Mucosa of descending colon (tissue), 3 donors: ENCODE measurements at regions not wholly inside any gene's neighbourhood (a gene's known extent, or its start where the extent isn't known, plus 50 kb on each side); places are given as distances from the start of the nearest gene placed in this dataset.

ENCODE experiments used
- ATAC-seq: fragments of 200-7000 bp; cut with Tn5 transposase; one replicate; pipeline ENCODE4 v1.9.1; 2020; ENCODE audit warnings: mild to moderate bottlenecking, moderate library complexity
- DNase-seq, 3 donors: peaks; one replicate each; pipeline ENCODE4 v3.0.0-alpha.2; 2020
- H3K36me3 ChIP-seq: fragments of 200-600 bp; one replicate; pipeline ENCODE4 v1.8.0; 2021; ENCODE audit warnings: low read depth, mild to moderate bottlenecking
- H3K4me1 ChIP-seq: fragments of 200-600 bp; one replicate; pipeline ENCODE4 v1.8.0; 2021; ENCODE audit warnings: low read depth, mild to moderate bottlenecking
- H3K4me3 ChIP-seq: fragments of 200-600 bp; one replicate; pipeline ENCODE4 v1.8.0; 2021; ENCODE audit warnings: mild to moderate bottlenecking
- H3K9me3 ChIP-seq: fragments of 200-600 bp; one replicate; pipeline ENCODE4 v1.8.0; 2021; ENCODE audit warnings: mild to moderate bottlenecking
- CTCF ChIP-seq: fragments of 200-600 bp; IDR thresholded peaks from one replicate; pipeline ENCODE4 v1.8.0; 2022; ENCODE audit warnings: antibody characterized with exemption, mild to moderate bottlenecking
- intact Hi-C, 2 donors: fragments of 100-400 bp; cut with DNase I in 1 of 2; cut with micrococcal nuclease in 1 of 2; formaldehyde crosslinking; loops; one replicate each; pipeline versions ENCODE4 v1.11.0 to v1.11.1; 2022; cut with DNase I, micrococcal nuclease
- donor health status: DM: no; HTN: no; CAD: no; lungs with moderate emphysema.
- donor health status: DM: no; HTN: no; CAD: no.
- donor health status: DM: no; HTN: yes; CAD: no.

- Histone ChIP-seq H3K4me1 (no peaks in the 10 kb centered on the region), H3K9me3 (no peaks in the 10 kb centered on the region), H3K4me3 (no peak overlapping the region), H3K36me3 (no peaks in the 10 kb centered on the region)
- no peak for DNase-seq
- intact Hi-C loops: no loop called here
- no peak for ATAC-seq
- TF ChIP-seq CTCF: no peak
Measured at GRCh38 chr10:20990604-20991003, 93.5 kb upstream of the NEBL start.

- intact Hi-C loops: no loop called here
- ATAC-seq: no peak
- Histone ChIP-seq H3K4me3 (no peak overlapping the region), H3K9me3 (no peaks in the 10 kb centered on the region), H3K36me3 (no peaks in the 10 kb centered on the region), H3K4me1 (no peaks in the 10 kb centered on the region)
- DNase-seq: no peak
- TF ChIP-seq CTCF: no peak
Measured at GRCh38 chr10:20988357-20988983, 91.4 kb upstream of the NEBL start.

- no peaks in the 10 kb centered on the region for H3K4me1 ChIP-seq
- ATAC-seq (peak; percentile 92), DNase-seq (peak in 1 of 3 donors; percentile 36)
- no peak for TF ChIP-seq CTCF
- H3K9me3 ChIP-seq: no peaks in the 10 kb centered on the region
- no peaks in the 10 kb centered on the region for H3K36me3 ChIP-seq
- H3K4me3 ChIP-seq: no peak overlapping the region
- intact Hi-C loops: no loop called here
Measured at GRCh38 chr10:20986049-20986448, 88.9 kb upstream of the NEBL start.

- ATAC-seq (peak; percentile 24), DNase-seq (no peak)
- no peaks in the 10 kb centered on the region for H3K4me1 ChIP-seq
- H3K9me3 ChIP-seq: no peaks in the 10 kb centered on the region
- H3K36me3 ChIP-seq: no peaks in the 10 kb centered on the region
- intact Hi-C loops: no loop called here
- TF ChIP-seq CTCF: no peak
- no peak overlapping the region for H3K4me3 ChIP-seq
Measured at GRCh38 chr10:20984662-20985061, 87.6 kb upstream of the NEBL start.

- Histone ChIP-seq H3K9me3 (no peaks in the 10 kb centered on the region), H3K4me1 (no peaks in the 10 kb centered on the region), H3K4me3 (no peak overlapping the region), H3K36me3 (no peaks in the 10 kb centered on the region)
- TF ChIP-seq CTCF: no peak
- intact Hi-C loops: no loop called here
- DNase-seq: no peak
- ATAC-seq: no peak
Measured at GRCh38 chr10:20981419-20981953, 84.4 kb upstream of the NEBL start.

- Histone ChIP-seq H3K4me1 (no peaks in the 10 kb centered on the region), H3K9me3 (no peaks in the 10 kb centered on the region), H3K36me3 (no peaks in the 10 kb centered on the region), H3K4me3 (no peak overlapping the region)
- intact Hi-C loops: no loop called here
- no peak for TF ChIP-seq CTCF
- ATAC-seq: no peak
- no peak for DNase-seq
Measured at GRCh38 chr10:20978617-20979016, 81.5 kb upstream of the NEBL start.
